ENCODE measurements at regions not wholly inside any gene's neighbourhood (a gene's known extent, or its start where the extent isn't known, plus 50 kb on each side); places are given as distances from the start of the nearest gene placed in this dataset.

- TF ChIP-seq CTCF (IDR thresholded peaks at IDR 0.05) (no peak), POLR2A (IDR thresholded peaks at IDR 0.05) (no peak), EP300 (IDR thresholded peaks at IDR 0.05) (no peak), POLR2AphosphoS5 (IDR thresholded peaks at IDR 0.05) (no peak)
These were observed 317.6 kb downstream of the GPD2 start for GRCh38 chr2:156753766-156754165.
